OCI-LY1 (cell line): ENCODE measurements at regions not wholly inside any gene's neighbourhood (a gene's known extent, or its start where the extent isn't known, plus 50 kb on each side); places are given as distances from the start of the nearest gene placed in this dataset.

Experiments used
- H2AFZ ChIP-seq: fragments of 200-600 bp; sonication (generic), shearing (Covaris generic); 2 replicates; pipeline ENCODE4 v1.6.0; 2014; ENCODE audit warnings: antibody characterized with exemption, mild to moderate bottlenecking, low read length
- H3F3A ChIP-seq: fragments of 200-600 bp; sonication (generic), shearing (Covaris generic); 2 replicates; pipeline ENCODE4 v1.6.0; 2014; ENCODE audit warnings: mild to moderate bottlenecking, antibody characterized with exemption, low read length, moderate library complexity; ENCODE audit not compliant: insufficient read depth
- H3K27ac ChIP-seq: fragments of 200-600 bp; sonication (generic); 2 replicates; pipeline ENCODE4 v1.5.1; 2014; ENCODE audit warnings: low read length, mixed run types, mild to moderate bottlenecking, low read depth; ENCODE audit not compliant: poor library complexity, severe bottlenecking
- H3K27me3 ChIP-seq: fragments of 200-600 bp; sonication (generic); 2 replicates; pipeline ENCODE4 v1.6.0; 2014; ENCODE audit warnings: antibody characterized with exemption, mild to moderate bottlenecking, low read length, moderate library complexity; ENCODE audit not compliant: insufficient read depth
- H3K36me3 ChIP-seq: fragments of 200-600 bp; sonication (generic); 2 replicates; pipeline ENCODE4 v1.6.1; 2014; ENCODE audit warnings: mild to moderate bottlenecking, antibody characterized with exemption, low read length, moderate library complexity, mixed read lengths; ENCODE audit not compliant: insufficient read depth
- H3K4me1 ChIP-seq: fragments of 200-600 bp; sonication (generic); 2 replicates; pipeline ENCODE4 v1.5.1; 2014; ENCODE audit warnings: mild to moderate bottlenecking, low read length, moderate library complexity; ENCODE audit not compliant: insufficient read depth, severe bottlenecking
- H3K4me2 ChIP-seq: fragments of 200-600 bp; sonication (generic), shearing (Covaris generic); 2 replicates; pipeline ENCODE4 v1.6.1; 2014; ENCODE audit warnings: low read length
- H3K4me3 ChIP-seq: fragments of 200-600 bp; sonication (generic); 2 replicates; pipeline ENCODE4 v1.5.1; 2014; ENCODE audit warnings: low read length, low read depth, mild to moderate bottlenecking, mixed read lengths; ENCODE audit not compliant: poor library complexity, severe bottlenecking
- H3K79me2 ChIP-seq: fragments of 200-600 bp; shearing (Covaris generic); 2 replicates; pipeline ENCODE4 v1.6.1; 2016; ENCODE audit warnings: mixed run types, low read length, mixed read lengths; ENCODE audit not compliant: insufficient read depth
- H3K9ac ChIP-seq: fragments of 200-600 bp; sonication (generic), shearing (Covaris generic); 2 replicates; pipeline ENCODE4 v1.6.1; 2014; ENCODE audit warnings: mild to moderate bottlenecking, low read length, mixed read lengths
- H3K9me2 ChIP-seq: fragments of 200-600 bp; sonication (generic), shearing (Covaris generic); 2 replicates; pipeline ENCODE4 v1.6.1; 2014; ENCODE audit warnings: low read depth, mild to moderate bottlenecking, low read length, mixed read lengths
- H3K9me3 ChIP-seq: fragments of 200-600 bp; shearing (Covaris generic); 2 replicates; pipeline ENCODE4 v1.6.1; 2014; ENCODE audit warnings: low read length, mixed read lengths
- H4K20me1 ChIP-seq: fragments of 200-600 bp; sonication (generic), shearing (Covaris generic); 2 replicates; pipeline ENCODE4 v1.6.0; 2016; ENCODE audit warnings: mild to moderate bottlenecking, low read length; ENCODE audit not compliant: insufficient read depth
- EZH2 ChIP-seq: fragments of 200-600 bp; sonication (generic), shearing (Covaris generic); IDR thresholded peaks from 2 replicates; pipeline ENCODE4 v1.8.0; 2017; ENCODE audit warnings: borderline replicate concordance, mixed run types, mild to moderate bottlenecking, antibody characterized with exemption, low read length, moderate library complexity, mixed read lengths
- TF ChIP-seq, protein P1 (sequence below): fragments of 200-600 bp; sonication (generic), shearing (Covaris generic); IDR thresholded peaks from 2 replicates; pipeline ENCODE4 v1.5.1; 2017; ENCODE audit warnings: mild to moderate bottlenecking, antibody characterized with exemption, low read length, moderate library complexity, mixed read lengths

DNA sequence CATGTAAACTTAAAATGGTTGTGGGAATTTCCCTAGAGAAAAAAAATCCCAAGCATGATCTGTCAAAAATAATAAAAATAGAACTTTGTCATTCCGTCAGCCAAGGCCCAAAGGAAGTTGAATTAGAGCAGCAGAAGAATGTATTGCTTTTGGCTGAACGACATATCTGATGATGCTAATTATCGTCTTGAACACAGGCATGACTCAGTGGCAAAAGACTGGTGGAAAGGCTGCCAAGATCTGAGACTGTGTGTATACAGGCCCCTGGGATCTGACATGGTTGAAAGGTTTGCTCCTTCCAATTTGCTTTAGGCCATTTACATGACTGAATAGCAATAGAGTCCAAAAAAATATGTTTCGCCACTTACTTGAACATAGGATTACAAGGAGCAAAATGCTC, 1057.1 kb upstream of the CRIM1 start:
- no peaks in the 10 kb centered on the region for H3K79me2 ChIP-seq
- H3K9me2 ChIP-seq: no peaks in the 10 kb centered on the region
- no peak overlapping the region for H2AFZ ChIP-seq
- H4K20me1 ChIP-seq: no peaks in the 10 kb centered on the region
- H3K4me2 ChIP-seq: no peak overlapping the region
- H3K27ac ChIP-seq: no peak overlapping the region
- H3K36me3 ChIP-seq: no peaks in the 10 kb centered on the region
- H3K4me1 ChIP-seq: no peaks in the 10 kb centered on the region
- H3F3A ChIP-seq: no peaks in the 10 kb centered on the region
- no peaks in the 10 kb centered on the region for H3K9me3 ChIP-seq
- no peak overlapping the region for H3K9ac ChIP-seq
- H3K4me3 ChIP-seq: no peak overlapping the region
- no peak for TF ChIP-seq EZH2
- TF ChIP-seq, protein P1, sequence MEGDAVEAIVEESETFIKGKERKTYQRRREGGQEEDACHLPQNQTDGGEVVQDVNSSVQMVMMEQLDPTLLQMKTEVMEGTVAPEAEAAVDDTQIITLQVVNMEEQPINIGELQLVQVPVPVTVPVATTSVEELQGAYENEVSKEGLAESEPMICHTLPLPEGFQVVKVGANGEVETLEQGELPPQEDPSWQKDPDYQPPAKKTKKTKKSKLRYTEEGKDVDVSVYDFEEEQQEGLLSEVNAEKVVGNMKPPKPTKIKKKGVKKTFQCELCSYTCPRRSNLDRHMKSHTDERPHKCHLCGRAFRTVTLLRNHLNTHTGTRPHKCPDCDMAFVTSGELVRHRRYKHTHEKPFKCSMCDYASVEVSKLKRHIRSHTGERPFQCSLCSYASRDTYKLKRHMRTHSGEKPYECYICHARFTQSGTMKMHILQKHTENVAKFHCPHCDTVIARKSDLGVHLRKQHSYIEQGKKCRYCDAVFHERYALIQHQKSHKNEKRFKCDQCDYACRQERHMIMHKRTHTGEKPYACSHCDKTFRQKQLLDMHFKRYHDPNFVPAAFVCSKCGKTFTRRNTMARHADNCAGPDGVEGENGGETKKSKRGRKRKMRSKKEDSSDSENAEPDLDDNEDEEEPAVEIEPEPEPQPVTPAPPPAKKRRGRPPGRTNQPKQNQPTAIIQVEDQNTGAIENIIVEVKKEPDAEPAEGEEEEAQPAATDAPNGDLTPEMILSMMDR: no peak
- H3K27me3 ChIP-seq: no peaks in the 10 kb centered on the region

DNA sequence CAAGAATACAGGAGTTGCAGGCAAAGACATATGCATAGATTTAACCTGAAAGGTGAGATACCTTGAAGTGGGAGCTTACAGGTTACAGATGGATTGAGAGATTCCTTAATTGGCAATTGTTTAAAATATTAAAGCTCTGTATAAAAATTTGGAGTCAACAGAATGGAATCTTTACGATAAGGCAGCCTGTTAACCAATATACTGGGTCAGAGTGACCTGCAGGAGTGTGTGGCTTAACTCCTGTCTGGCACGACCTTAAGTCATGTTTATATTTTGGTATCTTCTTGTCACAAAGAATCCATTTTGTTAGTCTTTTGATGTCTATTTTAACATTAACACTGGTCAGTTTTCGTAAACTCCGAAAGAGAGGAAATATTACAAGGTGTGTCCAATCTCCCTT, 1058.2 kb upstream of the CRIM1 start:
- Histone ChIP-seq H3F3A (no peaks in the 10 kb centered on the region), H3K27ac (no peak overlapping the region), H3K9me2 (no peaks in the 10 kb centered on the region), H2AFZ (no peak overlapping the region), H3K9me3 (no peaks in the 10 kb centered on the region), H3K36me3 (no peaks in the 10 kb centered on the region), H3K79me2 (no peaks in the 10 kb centered on the region), H3K4me3 (no peak overlapping the region), H3K27me3 (no peaks in the 10 kb centered on the region), H3K4me1 (no peaks in the 10 kb centered on the region), H3K4me2 (no peak overlapping the region), H4K20me1 (no peaks in the 10 kb centered on the region), H3K9ac (no peak overlapping the region)
- no peak for TF ChIP-seq EZH2

DNA sequence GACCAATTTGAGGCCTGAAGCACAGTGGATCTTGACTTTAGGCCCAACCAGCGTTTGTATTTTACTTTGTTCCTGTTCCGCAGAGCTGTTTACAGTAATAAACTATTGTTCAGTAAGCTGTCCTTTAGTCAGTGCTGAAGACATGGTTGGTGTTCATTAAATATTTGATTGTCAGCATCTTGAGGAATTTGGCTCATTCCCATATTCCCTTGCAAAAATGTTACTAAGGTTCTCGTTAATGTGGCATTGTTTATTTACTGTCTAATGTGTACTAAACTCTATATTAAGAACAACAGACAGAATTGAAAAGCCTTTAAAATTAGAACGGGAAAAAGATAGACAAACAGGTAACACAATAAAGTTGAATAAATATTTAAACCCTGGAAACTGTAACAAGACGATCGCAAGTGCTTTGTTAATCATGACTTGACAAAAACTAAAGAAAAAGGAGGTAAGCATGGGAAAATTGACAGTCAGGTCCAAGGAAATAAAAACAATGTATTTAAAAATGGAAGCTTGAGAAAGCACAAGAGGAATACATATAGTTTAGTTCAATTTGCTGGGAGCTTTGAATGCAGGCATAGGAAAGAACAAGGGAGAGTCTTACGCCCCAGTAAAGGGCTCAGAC, 1060.8 kb upstream of the CRIM1 start:
- H3F3A ChIP-seq: no peaks in the 10 kb centered on the region
- no peak overlapping the region for H3K9ac ChIP-seq
- H3K36me3 ChIP-seq: no peaks in the 10 kb centered on the region
- no peaks in the 10 kb centered on the region for H3K79me2 ChIP-seq
- no peak overlapping the region for H3K4me3 ChIP-seq
- H3K27ac ChIP-seq: no peak overlapping the region
- H3K9me2 ChIP-seq: no peaks in the 10 kb centered on the region
- no peak overlapping the region for H2AFZ ChIP-seq
- H3K4me2 ChIP-seq: no peak overlapping the region
- no peaks in the 10 kb centered on the region for H3K4me1 ChIP-seq
- H4K20me1 ChIP-seq: no peaks in the 10 kb centered on the region
- no peaks in the 10 kb centered on the region for H3K9me3 ChIP-seq
- TF ChIP-seq, protein P1: no peak
- no peak for TF ChIP-seq EZH2
- no peaks in the 10 kb centered on the region for H3K27me3 ChIP-seq

DNA sequence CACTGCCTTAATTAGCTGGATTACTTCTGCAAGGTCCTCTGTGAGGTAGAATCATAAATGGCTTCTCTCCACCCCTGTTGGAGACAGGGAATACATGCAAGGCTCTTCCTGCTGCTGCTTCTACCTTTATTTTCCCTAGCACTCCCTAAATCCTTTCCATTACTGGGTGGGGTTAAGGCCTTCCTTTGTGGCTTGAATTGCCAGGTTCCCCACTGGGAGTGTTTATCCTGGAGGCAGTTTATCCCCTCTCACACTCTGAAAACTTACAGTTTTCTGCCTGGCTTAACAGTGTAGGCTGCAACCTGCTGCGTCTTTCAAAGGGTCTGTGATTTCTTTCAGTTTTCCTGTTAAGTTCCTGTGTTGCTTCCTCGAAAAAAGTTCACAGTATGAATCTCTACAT, 1062.3 kb upstream of the CRIM1 start:
- Histone ChIP-seq H3K79me2 (no peaks in the 10 kb centered on the region), H2AFZ (no peak overlapping the region), H3K27me3 (no peaks in the 10 kb centered on the region), H3K9me3 (no peaks in the 10 kb centered on the region), H3K4me2 (no peak overlapping the region), H3K27ac (no peak overlapping the region), H3K36me3 (no peaks in the 10 kb centered on the region), H4K20me1 (no peaks in the 10 kb centered on the region), H3K9ac (no peak overlapping the region), H3K4me3 (no peak overlapping the region), H3F3A (no peaks in the 10 kb centered on the region), H3K9me2 (no peaks in the 10 kb centered on the region), H3K4me1 (no peaks in the 10 kb centered on the region)
- TF ChIP-seq EZH2: no peak
- TF ChIP-seq, protein P1: no peak
